GM12873 (cell line): ENCODE measurements at regions not wholly inside any gene's neighbourhood (a gene's known extent, or its start where the extent isn't known, plus 50 kb on each side); places are given as distances from the start of the nearest gene placed in this dataset.

Source experiments
- CTCF ChIP-seq: IDR thresholded peaks from 2 replicates; pipeline ENCODE4 v1.5.1; 2012; ENCODE audit warnings: low read depth, mild to moderate bottlenecking, moderate library complexity, low read length, control low read depth; ENCODE audit not compliant: insufficient read depth; ENCODE audit errors: missing control alignments

GRCh38 chr10:125489731-125490130 lies 193.2 kb downstream of the TEX36 start:
- TF ChIP-seq CTCF: no peak

GRCh38 chr10:125485665-125486064 lies 197.3 kb downstream of the TEX36 start:
- no peak for TF ChIP-seq CTCF

DNA sequence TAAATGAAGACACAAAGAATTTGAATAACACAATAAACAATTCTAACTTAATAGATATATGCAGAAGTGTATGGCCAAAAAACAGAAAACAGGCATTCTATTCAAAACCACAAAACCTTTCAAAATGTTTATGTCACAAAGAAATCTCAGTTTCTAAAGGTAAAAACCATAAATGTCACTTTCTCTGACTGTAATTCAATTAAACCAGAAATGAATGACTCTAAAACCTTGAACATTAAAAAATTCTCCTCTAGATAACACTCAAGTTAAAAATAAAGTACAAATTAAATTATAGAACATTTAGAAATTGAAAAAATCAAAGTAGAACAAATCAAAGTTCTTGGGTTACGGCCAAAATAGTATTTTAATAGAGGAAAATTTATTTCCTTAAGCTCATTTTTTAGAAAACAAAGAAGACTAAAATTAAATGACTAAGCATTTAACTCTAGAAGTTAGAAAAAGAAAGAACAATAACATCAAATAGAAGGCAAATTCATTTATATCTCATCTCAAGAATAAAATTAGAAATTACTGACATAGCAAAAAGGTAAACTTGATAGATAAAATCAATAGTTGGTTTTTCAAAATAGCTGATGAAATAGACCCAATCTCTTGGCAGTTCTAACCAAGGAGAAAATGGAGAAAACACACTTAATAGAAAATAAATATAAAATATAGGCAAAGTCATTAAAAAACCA lies 198.8 kb downstream of the TEX36 start:
- no peak for TF ChIP-seq CTCF

DNA sequence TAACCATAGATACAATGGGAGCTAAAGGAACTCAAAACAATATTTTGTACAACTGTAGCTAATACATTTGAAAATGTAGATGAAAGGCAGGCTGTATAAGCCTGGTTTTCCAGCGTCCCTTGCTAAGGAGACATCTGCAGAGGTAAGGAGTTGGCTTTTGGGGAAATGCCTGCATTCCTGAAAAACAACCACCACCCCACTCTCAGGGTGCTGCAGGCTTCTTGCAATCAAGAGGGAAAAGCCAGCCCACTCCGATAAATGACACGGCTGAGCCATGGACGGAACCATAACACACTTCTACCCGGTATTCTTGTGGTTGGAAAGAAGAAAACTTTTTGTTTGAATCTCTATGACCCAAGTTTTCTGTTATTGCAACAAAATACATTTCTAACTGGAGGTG lies 200.3 kb downstream of the TEX36 start:
- TF ChIP-seq CTCF: no peak

GRCh38 chr10:125482108-125482507 lies 200.9 kb downstream of the TEX36 start:
- no peak for TF ChIP-seq CTCF

- no peak for TF ChIP-seq CTCF
Observed at GRCh38 chr10:125479059-125479458, 203.9 kb downstream of the TEX36 start.

- no peak for TF ChIP-seq CTCF
Observed at GRCh38 chr10:125475815-125476214, 207.1 kb downstream of the TEX36 start.
